ENCODE measurements at regions not wholly inside any gene's neighbourhood (a gene's known extent, or its start where the extent isn't known, plus 50 kb on each side); places are given as distances from the start of the nearest gene placed in this dataset.
"Not testable (repeated sequence)": the region's sequence is repeated elsewhere in the genome, so short reads cannot be mapped to it uniquely, and the experiment has no call there.

GRCh38 chr12:68984796-68985573 is 52.0 kb upstream of the CPM start:
- TF ChIP-seq, protein P1, sequence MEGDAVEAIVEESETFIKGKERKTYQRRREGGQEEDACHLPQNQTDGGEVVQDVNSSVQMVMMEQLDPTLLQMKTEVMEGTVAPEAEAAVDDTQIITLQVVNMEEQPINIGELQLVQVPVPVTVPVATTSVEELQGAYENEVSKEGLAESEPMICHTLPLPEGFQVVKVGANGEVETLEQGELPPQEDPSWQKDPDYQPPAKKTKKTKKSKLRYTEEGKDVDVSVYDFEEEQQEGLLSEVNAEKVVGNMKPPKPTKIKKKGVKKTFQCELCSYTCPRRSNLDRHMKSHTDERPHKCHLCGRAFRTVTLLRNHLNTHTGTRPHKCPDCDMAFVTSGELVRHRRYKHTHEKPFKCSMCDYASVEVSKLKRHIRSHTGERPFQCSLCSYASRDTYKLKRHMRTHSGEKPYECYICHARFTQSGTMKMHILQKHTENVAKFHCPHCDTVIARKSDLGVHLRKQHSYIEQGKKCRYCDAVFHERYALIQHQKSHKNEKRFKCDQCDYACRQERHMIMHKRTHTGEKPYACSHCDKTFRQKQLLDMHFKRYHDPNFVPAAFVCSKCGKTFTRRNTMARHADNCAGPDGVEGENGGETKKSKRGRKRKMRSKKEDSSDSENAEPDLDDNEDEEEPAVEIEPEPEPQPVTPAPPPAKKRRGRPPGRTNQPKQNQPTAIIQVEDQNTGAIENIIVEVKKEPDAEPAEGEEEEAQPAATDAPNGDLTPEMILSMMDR (IDR thresholded peaks at IDR 0.05; ENCODE audit: insufficient read depth, low read depth, low read length) = no peak
- no peaks in the 10 kb centered on the region for H3K27me3 ChIP-seq (ENCODE audit: control insufficient read depth, insufficient read depth, low read length)
- no peak for DNase-seq (ENCODE audit: low read depth)
- POLR2A ChIA-PET = no interaction called here
- H3K4me3 ChIP-seq (ENCODE audit: low read depth, low read length) = no peak overlapping the region
- no peaks in the 10 kb centered on the region for H3K36me3 ChIP-seq (ENCODE audit: control insufficient read depth, insufficient read depth, low read length)
- CTCF ChIA-PET = no interaction called here

- DNase-seq (ENCODE audit: low read depth); POLR2A ChIA-PET; CTCF ChIA-PET; H3K27me3 ChIP-seq (ENCODE audit: control insufficient read depth, insufficient read depth, low read length); H3K4me3 ChIP-seq (ENCODE audit: low read depth, low read length); H3K36me3 ChIP-seq (ENCODE audit: control insufficient read depth, insufficient read depth, low read length): not testable (repeated sequence)
These were observed 64.6 kb upstream of the CPM start for GRCh38 chr12:68997526-68997925.

DNA sequence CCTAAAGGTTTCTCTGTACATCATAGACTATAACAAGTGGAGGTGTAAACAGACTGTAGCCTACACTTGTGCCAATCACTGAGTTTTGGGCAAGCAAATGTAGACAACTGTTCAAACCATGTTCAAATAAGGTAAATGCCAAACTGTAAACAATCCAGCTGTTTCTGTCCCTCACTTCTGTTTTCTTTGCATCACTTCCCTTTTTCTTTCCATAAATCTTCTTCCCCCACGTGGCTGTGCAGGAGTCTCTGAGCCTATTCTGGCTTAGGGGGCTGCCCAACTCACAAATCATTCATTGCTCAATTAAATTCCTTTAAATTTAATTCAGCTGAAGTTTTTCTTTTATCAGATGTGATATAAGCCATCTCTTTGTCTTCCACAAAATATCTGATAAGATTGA is 65.1 kb upstream of the CPM start:
- CTCF ChIA-PET = interaction anchor here (1.2 kb wide), 1 partner anchor 17 kb away, joined by 4 read pairs; no protein-coding TSS in a partner anchor
- no peaks in the 10 kb centered on the region for H3K27me3 ChIP-seq (ENCODE audit: control insufficient read depth, insufficient read depth, low read length)
- TF ChIP-seq, protein P1 (IDR thresholded peaks at IDR 0.05; ENCODE audit: insufficient read depth, low read depth, low read length) = no peak

DNA sequence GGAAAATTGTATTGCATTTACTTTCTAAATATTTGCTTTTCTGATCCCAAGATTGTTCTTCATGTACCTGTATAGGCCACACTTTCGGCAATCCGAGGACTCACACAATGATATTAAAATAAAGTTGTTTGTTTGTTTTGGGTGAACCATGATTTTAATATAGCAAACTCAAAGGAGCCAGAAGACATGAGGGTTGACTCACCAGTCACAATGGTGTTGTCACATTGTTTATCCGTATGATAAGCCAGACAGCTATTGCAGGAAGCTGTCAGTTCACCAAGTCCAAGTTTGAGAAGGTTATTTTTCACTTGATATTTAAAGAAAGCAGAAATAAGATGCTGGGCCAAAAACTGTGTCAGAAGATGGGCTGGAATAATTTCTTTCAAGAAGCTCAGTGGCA is 67.1 kb upstream of the CPM start:
- CTCF ChIA-PET = interaction anchor here (1.3 kb wide), 1 partner anchor 11 kb away, joined by 3 read pairs; no protein-coding TSS in a partner anchor
- Histone ChIP-seq H3K27me3 (ENCODE audit: control insufficient read depth, insufficient read depth, low read length) (no peaks in the 10 kb centered on the region), H3K4me3 (ENCODE audit: low read depth, low read length) (no peak overlapping the region), H3K36me3 (ENCODE audit: control insufficient read depth, insufficient read depth, low read length) (no peaks in the 10 kb centered on the region)
- TF ChIP-seq, protein P1 (IDR thresholded peaks at IDR 0.05; ENCODE audit: insufficient read depth, low read depth, low read length) = no peak
- POLR2A ChIA-PET = no interaction called here
- no peak for DNase-seq (ENCODE audit: low read depth)

More for the DNA sequence above, 65.1 kb upstream of the CPM start:
- Histone ChIP-seq H3K4me3 (ENCODE audit: low read depth, low read length) (no peak overlapping the region), H3K36me3 (ENCODE audit: control insufficient read depth, insufficient read depth, low read length) (no peaks in the 10 kb centered on the region)
- no peak for DNase-seq (ENCODE audit: low read depth)
- POLR2A ChIA-PET = no interaction called here

DNA sequence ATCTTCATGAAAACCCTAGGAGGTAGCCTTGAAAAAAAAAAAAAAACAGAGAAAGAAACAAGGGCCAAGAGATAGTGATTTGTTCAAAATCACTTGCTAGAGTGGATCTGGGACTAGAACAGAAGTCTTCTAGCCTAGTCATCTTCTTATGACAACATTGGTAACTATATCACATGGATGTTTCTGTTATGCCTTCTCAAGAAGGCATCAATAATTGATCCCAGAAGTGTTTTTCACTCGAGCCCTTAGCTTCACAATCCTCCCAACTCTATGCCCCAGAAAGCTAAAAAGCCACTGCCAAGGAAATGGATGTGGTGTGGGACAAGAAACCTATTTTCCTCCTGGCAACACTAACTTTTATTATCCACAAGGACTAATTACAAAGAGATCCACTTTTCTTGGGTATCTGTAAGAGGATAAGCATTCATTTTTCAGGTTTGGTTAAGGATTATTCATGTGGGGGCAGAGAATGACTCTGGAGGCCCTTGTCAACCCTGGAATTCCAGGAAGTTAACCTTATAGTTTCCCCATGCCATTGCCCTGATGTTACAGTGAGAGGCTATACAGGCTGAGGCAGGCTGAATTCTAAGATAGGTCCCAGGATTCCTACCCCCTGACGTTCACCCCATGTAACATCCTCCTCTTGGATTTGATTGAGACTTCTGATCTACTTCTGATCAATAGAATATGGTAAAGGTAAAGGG is 67.7 kb upstream of the CPM start:
- ChIA-PET CTCF (interaction anchor here (1.3 kb wide), 1 partner anchor 12 kb away, joined by 3 read pairs; no protein-coding TSS in a partner anchor), POLR2A (interaction anchor here (0.5 kb wide), 1 partner anchor 187 kb away, joined by 3 read pairs; no protein-coding TSS in a partner anchor)
- Histone ChIP-seq H3K4me3 (ENCODE audit: low read depth, low read length) (no peak overlapping the region), H3K36me3 (ENCODE audit: control insufficient read depth, insufficient read depth, low read length) (no peaks in the 10 kb centered on the region), H3K27me3 (ENCODE audit: control insufficient read depth, insufficient read depth, low read length) (no peaks in the 10 kb centered on the region)
- TF ChIP-seq, protein P1 (IDR thresholded peaks at IDR 0.05; ENCODE audit: insufficient read depth, low read depth, low read length) = no peak
- DNase-seq (ENCODE audit: low read depth) = no peak
